Upper lobe of left lung (tissue), 6 donors: ENCODE measurements at regions not wholly inside any gene's neighbourhood (a gene's known extent, or its start where the extent isn't known, plus 50 kb on each side); places are given as distances from the start of the nearest gene placed in this dataset.
"Not testable (repeated sequence)": the region's sequence is repeated elsewhere in the genome, so short reads cannot be mapped to it uniquely, and the experiment has no call there.

Experiments
- ATAC-seq, 2 donors: fragments of 200-7000 bp; cut with Tn5 transposase; one replicate each; pipeline ENCODE4 v1.9.1; 2022; ENCODE audit warnings: mild to moderate bottlenecking in 2 of 2, moderate library complexity in 2 of 2; ENCODE audit not compliant: low FRiP score in 2 of 2
- DNase-seq, 2 donors: peaks; one replicate each; pipeline ENCODE4 v3.0.0-alpha.2; 2019 to 2020
- H3K27ac ChIP-seq, 4 donors: fragments of 200-600 bp; sonication (generic); one replicate each; pipeline ENCODE4 v1.5.1; 2016 to 2019
- H3K27me3 ChIP-seq, 4 donors: fragments of 200-600 bp; sonication (generic); one replicate each; pipeline ENCODE4 v1.5.1; 2017 to 2019
- H3K36me3 ChIP-seq, 4 donors: fragments of 200-600 bp; sonication (generic); one replicate each; pipeline ENCODE4 v1.5.1; 2016 to 2019
- H3K4me1 ChIP-seq, 4 donors: fragments of 200-600 bp; sonication (generic); one replicate each; pipeline ENCODE4 v1.5.1; 2018 to 2019
- H3K4me3 ChIP-seq, 4 donors: fragments of 200-600 bp; sonication (generic); one replicate each; pipeline ENCODE4 v1.5.1; 2017 to 2019; ENCODE audit warnings: mild to moderate bottlenecking in 2 of 4, moderate library complexity in 1 of 4
- H3K9me3 ChIP-seq, 4 donors: fragments of 200-600 bp; sonication (generic); one replicate each; pipeline ENCODE4 v1.5.1; 2018 to 2019
- CTCF ChIP-seq, 6 experiments: fragments of 450-650 bp in 4 of 6; fragments of 200-600 bp in 2 of 6; sonication (generic) in 2 of 6; IDR thresholded peaks; one replicate each; pipeline ENCODE4 v1.5.1; 2016 to 2019; ENCODE audit warnings: antibody characterized with exemption in 6 of 6
- EP300 ChIP-seq, 4 donors: sonication (generic); formaldehyde crosslinking; IDR thresholded peaks; one replicate each; pipeline ENCODE4 v1.5.1; 2017; ENCODE audit warnings: antibody characterized with exemption in 4 of 4, control low read depth in 2 of 4
- POLR2A ChIP-seq, 4 donors: fragments of 450-650 bp; IDR thresholded peaks; one replicate each; pipeline ENCODE4 v1.5.1; 2016 to 2017; ENCODE audit warnings: antibody characterized with exemption in 4 of 4, mild to moderate bottlenecking in 2 of 4
- POLR2AphosphoS5 ChIP-seq, 2 donors: sonication (generic); formaldehyde crosslinking; IDR thresholded peaks; one replicate each; pipeline ENCODE4 v1.5.1; 2017; ENCODE audit warnings: antibody characterized with exemption in 2 of 2
- WGBS, 2 donors: methylation state at CpG; one replicate each; pipeline ENCODE4 v1.1.5; 2017 to 2018; 5-methylcytosine and 5-hydroxymethylcytosine counted together
- donor health status: DM: no; HTN: no; CAD: no; lungs with moderate emphysema.
- donor health status: DM: no; HTN: yes; CAD: no; lungs with severe emphysema.

DNA sequence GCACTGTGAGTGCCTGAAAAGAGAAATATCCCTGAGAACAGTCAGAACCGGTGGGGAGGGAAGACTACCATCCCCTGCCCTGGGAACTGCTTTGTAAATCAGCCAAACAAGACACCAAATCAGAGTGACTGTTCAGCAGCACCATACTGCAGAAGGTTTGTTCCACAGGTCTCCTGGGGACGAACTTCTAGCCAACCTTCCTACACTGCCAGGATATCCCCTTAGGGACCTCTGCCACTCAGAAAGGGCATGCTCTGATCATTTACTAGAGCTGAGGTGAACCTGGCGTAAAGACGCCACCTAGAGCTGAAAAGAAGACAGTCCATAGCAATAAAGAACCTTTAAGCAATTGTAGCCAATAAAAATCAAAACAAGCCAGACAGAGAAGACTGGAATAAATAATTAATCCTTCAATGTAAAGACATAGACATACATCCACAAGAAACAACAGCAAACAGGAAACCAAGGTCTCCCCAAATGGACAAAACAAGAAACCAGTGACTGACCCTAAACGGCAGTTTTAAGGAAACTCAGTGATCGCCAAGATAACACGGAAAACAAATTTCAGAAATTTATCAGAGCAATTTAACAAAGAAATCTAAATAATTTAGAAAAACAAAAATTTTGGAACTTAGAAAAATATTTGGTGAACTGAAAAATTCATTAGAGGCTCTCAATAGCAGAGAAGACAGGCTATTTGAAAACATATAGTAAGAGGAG is 228.1 kb upstream of the AMIGO2 start:
- Histone ChIP-seq H3K9me3 (no peaks in the 10 kb centered on the region), H3K4me3 (peak overlapping the region in 2 of 4 donors; percentile 4 to 27)
- 49 to 54% methylated on average over 7 of the region's 7 CpGs for WGBS, 2 donors

DNA sequence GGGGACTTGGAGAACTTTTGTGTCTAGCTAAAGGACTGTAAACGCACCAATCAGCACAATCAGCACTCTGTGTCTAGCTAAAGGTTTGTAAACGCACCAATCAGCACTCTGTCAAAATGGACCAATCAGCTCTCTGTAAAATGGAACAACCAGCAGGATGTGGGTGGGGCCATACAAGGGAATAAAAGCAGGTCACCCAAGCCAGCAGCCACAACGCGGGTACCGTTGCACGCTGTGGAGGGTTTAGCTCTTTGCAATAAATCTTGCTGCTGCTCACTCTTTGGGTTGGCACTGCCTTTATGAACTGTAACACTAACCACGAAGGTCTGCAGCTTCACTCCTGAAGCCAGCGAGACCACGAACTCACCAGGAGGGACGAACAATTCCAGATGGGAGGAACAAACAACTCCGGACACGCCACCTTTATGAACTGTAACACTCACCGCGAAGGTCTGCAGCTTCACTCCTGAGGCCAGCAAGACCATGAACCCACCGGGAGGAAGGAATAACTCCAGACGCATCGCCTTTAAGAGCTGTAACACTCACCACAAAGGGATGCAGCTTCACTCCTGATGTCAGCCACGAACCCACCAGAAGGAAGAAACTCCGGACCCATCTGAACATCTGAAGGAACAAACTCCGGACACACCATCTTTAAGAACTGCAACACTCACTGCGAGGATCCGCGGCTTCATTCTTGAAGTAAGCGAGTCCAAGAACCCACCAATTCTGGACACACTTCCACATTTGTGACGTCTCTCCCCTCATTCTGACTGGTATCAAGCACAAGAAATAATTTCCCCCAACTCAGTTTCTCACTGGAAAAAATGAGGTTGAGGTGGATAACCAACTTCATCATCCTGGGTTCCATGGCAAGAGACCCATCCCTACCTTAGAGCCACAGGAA is 227.3 kb upstream of the AMIGO2 start:
- ATAC-seq: peak in 1 of 2 donors; percentile 17
- not testable (repeated sequence) for H3K36me3 ChIP-seq, H3K9me3 ChIP-seq, H3K27me3 ChIP-seq, DNase-seq, H3K4me1 ChIP-seq
- TF ChIP-seq POLR2AphosphoS5 (IDR thresholded peaks at IDR 0.05) (peak in 1 of 2 donors; percentile 17), POLR2A (IDR thresholded peaks at IDR 0.05) (peak in 1 of 4 donors; percentile 67)
- H3K4me3 ChIP-seq: peak overlapping the region in 3 of 4 donors; percentile 4 to 27 (median 16)
- H3K27ac ChIP-seq: peak overlapping the region in 1 of 4 donors; percentile 11
- 79 to 84% methylated on average over 25 of the region's 25 CpGs for WGBS, 2 donors

More for the DNA sequence above, 228.1 kb upstream of the AMIGO2 start:
- Histone ChIP-seq H3K36me3 (no peaks in the 10 kb centered on the region), H3K4me1 (peaks cover 0 to 5% (median 0%) of the 10 kb centered on the region in 4 donors), H3K27ac (peak overlapping the region in 1 of 4 donors; percentile 11), H3K27me3 (no peaks in the 10 kb centered on the region)
- TF ChIP-seq POLR2AphosphoS5 (IDR thresholded peaks at IDR 0.05) (no peak), CTCF (IDR thresholded peaks at IDR 0.05) (peak; percentile 35 to 72 (median 58))
- DNase-seq (peak in 1 of 2 donors; percentile 67), ATAC-seq (peak; percentile 84)

DNA sequence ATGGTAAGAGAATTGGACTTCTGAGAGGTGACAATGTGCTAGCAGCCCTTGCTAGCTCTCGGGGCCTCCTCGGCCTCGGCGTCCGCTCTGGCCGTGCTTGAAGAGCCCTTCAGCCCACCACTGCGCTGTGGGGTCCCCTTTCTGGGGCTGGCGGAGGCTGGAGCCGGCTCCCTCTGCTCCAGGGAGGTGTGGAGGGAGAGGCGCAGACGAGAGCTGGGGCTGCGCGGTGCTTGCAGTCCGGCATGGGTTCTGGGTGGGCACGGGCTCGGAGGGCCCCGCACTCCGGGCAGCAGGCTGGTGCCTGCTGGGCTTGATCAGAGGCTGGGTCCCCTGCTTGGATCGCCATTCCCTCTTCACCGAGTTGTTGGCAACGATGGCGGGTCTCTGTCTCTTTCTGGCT is 226.4 kb upstream of the AMIGO2 start:
- H3K4me3 ChIP-seq: no peak overlapping the region
- WGBS, 2 donors: 88 to 94% methylated on average over 12 to 22 of the region's 22 CpGs
- H3K9me3 ChIP-seq: no peaks in the 10 kb centered on the region
- H3K36me3 ChIP-seq: no peaks in the 10 kb centered on the region
- H3K27ac ChIP-seq: no peak overlapping the region
- ATAC-seq (no peak), DNase-seq (peak in 1 of 2 donors; percentile 70)
- no peaks in the 10 kb centered on the region for H3K27me3 ChIP-seq
- peaks cover 0 to 5% (median 0%) of the 10 kb centered on the region in 4 donors for H3K4me1 ChIP-seq
- TF ChIP-seq POLR2A (IDR thresholded peaks at IDR 0.05): no peak
- TF ChIP-seq CTCF (IDR thresholded peaks at IDR 0.05): no peak
- TF ChIP-seq EP300 (IDR thresholded peaks at IDR 0.05): no peak
- no peak for TF ChIP-seq POLR2AphosphoS5 (IDR thresholded peaks at IDR 0.05)

DNA sequence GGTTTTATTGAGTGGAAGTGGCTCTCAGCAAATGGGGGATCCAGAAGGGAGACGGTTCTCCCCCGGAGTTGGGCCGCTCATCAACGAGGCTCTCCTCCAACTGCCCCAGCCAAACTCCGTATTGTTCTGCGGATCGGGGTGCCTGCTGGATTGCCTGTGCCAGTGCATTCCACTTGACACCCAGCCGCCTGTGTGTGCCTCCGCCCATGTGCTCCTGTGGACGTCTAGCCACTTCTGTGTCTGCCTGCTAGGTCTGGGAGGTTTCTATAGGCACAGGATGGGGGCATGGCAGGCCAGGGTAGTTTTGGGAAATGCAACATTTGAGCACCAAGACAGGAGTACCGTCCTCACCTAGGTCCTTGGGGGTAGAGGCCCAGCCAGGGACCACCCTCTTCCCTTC is 225.7 kb upstream of the AMIGO2 start:
- no peaks in the 10 kb centered on the region for H3K9me3 ChIP-seq
- H3K4me1 ChIP-seq: peaks cover 0 to 5% (median 0%) of the 10 kb centered on the region in 4 donors
- H3K4me3 ChIP-seq: no peak overlapping the region
- 94 to 100% methylated on average over 7 to 11 of the region's 11 CpGs for WGBS, 2 donors
- no peak for ATAC-seq
- no peaks in the 10 kb centered on the region for H3K36me3 ChIP-seq
- H3K27ac ChIP-seq: no peak overlapping the region
- H3K27me3 ChIP-seq: no peaks in the 10 kb centered on the region
- TF ChIP-seq CTCF (IDR thresholded peaks at IDR 0.05) (no peak), EP300 (IDR thresholded peaks at IDR 0.05) (no peak), POLR2AphosphoS5 (IDR thresholded peaks at IDR 0.05) (no peak), POLR2A (IDR thresholded peaks at IDR 0.05) (no peak)
- DNase-seq: no peak

DNA sequence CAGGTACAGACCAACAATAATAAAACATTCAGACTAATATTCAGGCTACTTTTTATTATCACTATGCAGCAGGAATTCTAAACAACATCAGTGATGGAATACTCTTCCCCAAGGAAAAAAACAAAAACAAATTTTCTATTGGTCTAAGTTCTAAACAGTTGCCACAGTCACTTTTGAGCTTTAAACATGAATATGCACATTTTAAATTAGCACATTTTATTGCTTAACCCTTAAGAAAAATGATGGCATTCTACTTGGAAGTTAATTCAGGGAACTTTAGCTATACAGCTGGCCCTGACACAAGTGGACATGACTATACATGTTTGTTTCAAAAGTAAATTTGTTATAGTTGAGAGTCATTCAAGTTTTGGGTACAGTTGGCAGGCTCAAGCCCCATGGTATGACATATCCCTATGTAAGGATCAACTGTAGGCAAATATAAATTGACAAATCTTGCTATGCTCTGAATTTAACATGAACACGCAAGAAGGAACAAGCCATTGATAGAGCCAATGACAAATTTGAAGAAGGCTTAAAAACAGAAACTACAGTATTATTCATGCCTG is 224.3 kb upstream of the AMIGO2 start:
- no peak for TF ChIP-seq CTCF (IDR thresholded peaks at IDR 0.05)
- TF ChIP-seq POLR2A (IDR thresholded peaks at IDR 0.05): no peak
- no peak for TF ChIP-seq POLR2AphosphoS5 (IDR thresholded peaks at IDR 0.05)
- no peak for TF ChIP-seq EP300 (IDR thresholded peaks at IDR 0.05)
- no peak for ATAC-seq
- 92 to 100% methylated on average over 1 of the region's 1 CpG for WGBS, 2 donors

More for the DNA sequence above, 224.3 kb upstream of the AMIGO2 start:
- Histone ChIP-seq H3K9me3 (no peaks in the 10 kb centered on the region), H3K27me3 (no peaks in the 10 kb centered on the region), H3K27ac (no peak overlapping the region), H3K4me1 (peaks cover 0 to 5% (median 0%) of the 10 kb centered on the region in 4 donors), H3K4me3 (no peak overlapping the region), H3K36me3 (no peaks in the 10 kb centered on the region)
- no peak for DNase-seq
